GM18868 (cell line): ENCODE measurements at regions not wholly inside any gene's neighbourhood (a gene's known extent, or its start where the extent isn't known, plus 50 kb on each side); places are given as distances from the start of the nearest gene placed in this dataset.

Experiments
- ATAC-seq: cut with Tn5 transposase; IDR thresholded peaks from one replicate; pipeline ENCODE4 v1.9.1; 2021; ENCODE audit warnings: mild to moderate bottlenecking, moderate library complexity; ENCODE audit not compliant: unreplicated experiment

DNA sequence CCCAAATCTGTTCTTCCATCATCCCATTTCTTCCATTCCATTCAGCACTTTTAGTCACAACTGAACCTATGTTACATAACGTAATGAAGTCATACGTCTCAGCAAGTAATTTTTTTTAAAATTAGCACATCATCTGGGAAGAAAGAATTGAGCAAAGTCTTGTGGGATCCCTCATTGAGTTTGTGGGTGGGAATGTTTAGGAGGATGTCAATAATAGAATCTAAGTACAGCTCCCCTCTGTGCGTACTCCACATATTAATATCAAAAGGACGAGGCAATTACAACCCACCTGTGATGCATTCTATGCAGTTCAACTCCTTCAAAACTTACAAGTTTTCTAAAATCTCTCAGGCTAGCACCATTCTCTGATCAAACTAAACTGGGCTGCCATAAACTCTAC, 526.3 kb downstream of the AGTPBP1 start:
- no peak for ATAC-seq

DNA sequence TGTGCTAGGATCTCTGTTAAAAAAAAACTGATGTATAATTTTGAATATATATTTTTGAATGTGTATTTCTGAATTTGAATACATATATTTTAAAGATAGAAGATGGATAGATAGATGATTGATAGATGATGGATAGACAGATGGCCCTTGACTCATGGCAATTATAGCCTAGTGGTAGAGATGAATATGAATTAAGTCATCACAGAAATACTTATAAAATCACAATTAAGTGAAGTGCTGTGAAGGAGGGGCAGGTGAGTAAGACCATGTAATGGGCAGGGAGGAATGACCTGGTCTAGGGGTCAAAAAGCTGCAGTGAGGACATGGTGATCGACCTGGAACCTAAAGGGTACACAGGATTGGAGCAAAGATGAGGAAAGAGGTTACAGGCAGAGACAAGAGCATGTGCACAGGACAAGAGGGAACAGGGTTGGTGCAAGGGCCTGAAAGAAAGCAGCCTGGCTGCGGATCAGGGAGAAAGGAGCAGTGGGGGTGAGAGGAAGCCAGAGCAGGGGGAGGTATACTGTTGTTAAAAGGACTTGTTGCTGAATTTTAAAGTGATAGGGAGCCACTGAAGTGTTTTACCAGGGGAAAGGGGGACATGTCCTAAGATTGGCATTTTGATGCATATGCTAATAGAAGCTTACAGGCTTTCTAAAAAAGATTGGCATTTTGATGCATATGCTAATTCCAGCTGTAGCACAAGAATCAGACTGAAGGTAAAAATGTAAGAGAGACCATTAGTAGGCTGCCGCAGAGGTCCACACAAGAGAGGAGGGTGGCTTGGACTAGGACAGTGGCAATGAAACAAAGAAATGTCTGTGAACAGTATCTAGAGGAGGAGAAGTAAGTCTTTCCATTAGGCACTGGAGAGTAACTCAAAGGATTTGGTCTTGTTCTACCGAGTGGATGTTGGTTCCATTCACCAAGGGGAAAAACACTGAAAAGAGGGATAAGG, 527.8 kb downstream of the AGTPBP1 start:
- ATAC-seq = no peak

DNA sequence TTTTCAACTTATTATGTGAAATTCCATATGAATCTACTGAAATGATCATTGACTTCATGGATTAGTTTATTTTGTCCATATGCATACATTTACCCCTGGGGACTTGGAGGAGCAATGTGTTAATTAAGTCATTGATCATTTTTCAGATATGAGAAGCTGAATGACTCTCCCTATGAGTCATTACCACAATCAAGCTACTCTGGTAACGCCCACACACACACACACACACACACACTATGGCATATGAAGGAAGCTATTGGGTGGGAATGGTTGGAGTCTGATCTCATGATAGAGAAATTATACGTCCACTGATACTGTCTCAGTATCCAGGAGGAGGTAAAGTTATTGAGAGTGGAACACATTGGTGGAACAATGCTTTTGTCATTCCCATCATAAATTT, 528.9 kb downstream of the AGTPBP1 start:
- no peak for ATAC-seq

DNA sequence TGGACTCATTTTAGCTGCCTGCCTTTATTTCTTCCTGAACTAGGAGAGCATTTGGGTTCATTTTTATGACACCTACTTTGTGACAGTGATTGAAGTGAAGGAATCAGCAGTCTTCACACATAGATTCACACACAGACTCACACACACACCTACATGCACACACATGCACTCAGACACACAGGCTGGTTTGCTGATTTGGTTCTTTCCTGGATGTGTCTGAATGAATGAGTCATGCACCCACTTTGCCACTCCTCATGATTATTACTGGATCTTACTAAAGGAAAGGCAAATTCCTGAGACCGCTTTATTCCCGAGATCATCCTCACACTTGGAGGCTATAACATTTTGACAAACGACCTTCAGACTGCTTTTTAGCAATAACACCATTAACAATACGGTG, 529.5 kb downstream of the AGTPBP1 start:
- ATAC-seq = no peak

DNA sequence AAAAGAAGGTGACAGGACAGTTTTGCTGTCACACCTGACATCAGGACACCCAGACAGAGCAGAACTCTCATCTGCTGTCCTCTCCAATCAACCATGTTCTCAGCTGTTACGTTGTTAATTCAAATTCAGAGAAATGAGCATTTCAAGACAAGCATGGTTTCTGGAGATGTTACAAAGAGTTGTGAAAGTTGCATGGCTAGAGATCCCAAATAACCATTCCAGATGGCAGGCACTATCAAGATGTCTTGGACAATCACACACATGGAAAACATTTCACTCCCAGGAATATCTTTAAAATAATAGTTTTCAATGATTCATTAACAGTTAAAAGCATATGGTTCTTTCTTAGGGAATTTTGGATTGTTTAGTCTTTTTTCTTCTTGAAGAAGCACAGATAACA, 533.1 kb downstream of the AGTPBP1 start:
- no peak for ATAC-seq

DNA sequence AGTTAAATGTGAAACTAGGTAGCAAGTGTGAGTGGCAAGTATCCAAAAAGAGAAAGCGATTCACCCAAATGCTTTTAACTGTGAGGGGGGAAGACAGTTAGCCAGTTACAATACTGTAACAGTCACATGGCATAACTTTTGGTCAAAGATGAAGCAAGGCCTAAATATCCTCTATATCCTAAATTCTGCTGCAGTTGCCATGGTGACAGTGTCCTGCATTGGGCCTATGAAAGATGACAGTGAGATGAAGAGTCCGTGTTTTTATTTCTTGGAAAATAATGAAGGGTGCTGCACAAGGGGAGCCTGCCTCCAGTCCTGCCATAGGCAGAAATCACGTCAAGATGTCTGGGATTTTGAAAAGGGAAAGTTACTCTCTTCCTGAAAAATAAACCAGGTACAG, 534.6 kb downstream of the NTRK2 start:
- ATAC-seq = no peak

DNA sequence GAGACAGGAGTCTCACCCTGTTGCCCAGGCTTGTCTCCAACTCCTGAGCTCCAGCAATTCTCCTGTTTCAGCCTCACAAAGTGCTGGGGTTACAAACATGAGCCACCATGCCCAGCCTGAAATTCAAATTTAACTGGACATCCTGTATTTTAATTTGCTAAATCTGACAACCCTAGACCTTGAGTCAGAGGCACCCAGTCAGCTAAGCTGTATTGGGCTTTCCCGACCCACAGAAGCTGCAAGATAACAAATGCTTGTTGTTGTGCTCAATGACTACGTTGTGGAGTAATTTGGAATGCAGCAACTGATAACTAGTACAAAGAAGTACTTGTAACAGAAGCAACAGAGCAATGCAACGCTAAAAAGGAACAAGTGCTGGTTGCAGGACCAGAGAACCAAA, 533.1 kb downstream of the NTRK2 start:
- ATAC-seq = no peak

DNA sequence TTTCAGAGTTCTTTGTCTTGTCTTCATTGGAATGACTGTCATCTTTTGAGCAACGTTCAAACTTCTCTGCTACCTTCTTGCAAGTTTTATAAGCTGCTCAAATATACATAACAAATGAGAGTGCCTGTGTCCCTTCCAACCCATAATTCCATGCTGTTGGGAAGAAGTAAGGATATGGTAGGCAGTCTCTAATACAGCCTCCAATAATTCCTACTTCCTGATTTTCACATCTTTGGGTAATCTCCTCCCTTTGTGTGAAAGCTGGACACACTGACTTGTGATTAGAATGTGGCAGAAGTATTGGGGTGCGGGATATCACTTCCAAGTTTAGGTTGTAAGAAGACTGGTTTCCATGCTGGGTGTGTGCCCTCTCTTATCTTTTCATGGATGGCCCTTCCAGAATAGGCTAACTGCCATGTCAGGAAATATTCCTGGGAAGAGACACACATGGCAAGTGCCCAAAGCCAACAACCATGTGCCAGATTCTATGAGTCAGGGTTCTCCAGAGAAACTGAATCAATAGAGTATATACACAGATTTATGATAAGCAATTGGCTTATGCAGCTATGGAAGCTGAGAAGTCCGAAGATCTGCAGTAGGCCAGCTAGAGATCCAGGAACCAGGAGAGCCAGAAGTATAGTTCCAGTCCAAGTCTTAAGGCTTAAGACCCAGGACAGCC, 531.3 kb downstream of the NTRK2 start:
- ATAC-seq = no peak

DNA sequence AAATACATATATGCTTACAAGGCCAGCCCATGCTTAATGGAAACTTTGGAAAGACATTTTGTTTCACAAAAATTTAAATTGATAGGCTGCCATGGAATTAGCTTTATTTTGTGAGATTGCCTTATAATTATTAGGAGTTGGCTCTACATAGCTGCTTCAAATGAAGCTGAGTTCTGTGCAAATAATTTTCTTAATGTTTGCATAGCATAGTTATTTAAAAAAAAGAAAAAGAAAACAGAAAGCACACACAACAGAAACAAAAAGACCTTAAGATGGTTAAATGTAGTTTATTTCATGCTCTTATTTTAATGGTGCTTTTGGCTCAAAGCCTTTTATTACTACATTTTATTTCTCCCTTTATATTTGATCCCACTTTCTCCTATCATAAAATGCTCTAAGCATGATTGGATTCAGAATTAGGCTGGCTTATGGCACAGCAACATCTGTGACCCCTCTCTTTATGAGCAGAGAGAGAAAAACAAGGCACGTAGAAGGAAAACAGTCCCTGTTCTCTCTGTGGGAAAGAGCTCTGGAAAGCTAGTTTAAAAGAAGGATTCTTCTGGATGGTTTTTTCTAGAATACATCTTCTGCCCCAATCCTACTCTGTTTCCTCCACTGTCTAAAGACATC, 530.5 kb downstream of the NTRK2 start:
- ATAC-seq = no peak

DNA sequence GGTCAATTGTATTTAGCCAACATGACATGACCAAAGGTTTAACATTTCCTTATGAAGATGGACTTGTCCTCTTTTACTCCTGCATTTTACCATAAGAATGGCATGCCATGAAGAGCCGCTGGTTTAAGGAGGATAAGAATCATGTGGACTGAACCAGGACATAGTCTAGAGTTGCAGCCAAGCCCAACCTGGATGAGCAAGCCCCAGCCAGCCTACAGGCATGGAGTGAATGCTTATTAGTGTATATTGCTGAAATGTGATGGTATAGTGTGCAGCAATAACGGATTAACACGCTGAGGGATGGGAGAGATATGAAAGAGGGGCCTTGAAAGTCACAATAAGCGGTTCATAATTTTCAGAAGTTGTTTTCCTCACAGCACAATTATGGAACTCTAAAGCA, 523.2 kb downstream of the NTRK2 start:
- no peak for ATAC-seq

DNA sequence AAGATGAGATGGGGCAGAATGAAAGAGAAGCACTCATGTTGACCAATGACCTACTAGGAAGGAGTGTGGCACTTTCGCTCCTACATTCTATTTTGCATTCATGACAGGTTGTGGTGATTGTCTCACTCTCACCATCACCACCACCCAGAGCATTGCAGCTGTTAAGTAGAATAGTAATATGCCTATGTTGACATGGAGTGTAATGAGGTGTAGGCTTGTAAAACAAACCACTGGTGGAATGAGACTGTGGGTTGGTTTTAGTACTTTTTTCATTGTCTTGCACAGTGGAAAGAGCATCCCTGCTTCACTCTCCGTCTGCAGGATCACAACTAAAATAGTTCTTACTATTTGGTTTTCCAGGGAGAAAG, 516.7 kb downstream of the NTRK2 start:
- ATAC-seq = no peak

DNA sequence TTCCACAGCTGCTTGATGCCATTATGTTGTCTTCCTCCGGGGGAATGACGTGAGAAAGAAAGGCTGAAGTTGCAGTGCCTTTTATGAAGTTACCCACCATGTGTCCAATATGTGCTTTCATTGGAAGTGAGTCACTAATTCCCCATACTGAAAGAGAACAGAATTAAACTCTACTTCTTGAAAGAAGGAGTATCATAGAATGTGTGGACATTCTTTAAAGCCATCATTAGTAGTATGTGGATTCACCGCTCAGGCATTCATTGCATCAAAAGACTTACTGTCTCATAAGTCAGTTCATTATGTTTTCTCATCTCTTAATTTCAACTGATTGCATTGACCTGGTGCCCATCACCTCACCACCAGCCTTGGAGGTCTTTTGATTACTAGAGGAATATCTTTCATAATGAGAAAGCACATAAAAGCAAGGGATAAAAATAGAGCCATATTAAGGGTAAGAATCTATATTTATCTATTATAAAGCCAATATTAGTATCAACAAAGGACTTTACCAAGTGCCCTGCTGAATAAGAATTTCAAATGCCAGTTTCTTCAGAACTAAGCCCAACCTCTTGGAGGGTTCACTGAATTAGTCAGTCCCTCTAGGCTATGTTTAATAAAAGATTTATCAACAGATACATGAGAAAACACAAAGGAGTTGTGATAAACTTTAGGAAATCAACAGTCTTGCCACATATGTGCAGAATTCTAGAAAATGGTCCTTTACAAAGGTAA, 516.1 kb downstream of the NTRK2 start:
- ATAC-seq = no peak

DNA sequence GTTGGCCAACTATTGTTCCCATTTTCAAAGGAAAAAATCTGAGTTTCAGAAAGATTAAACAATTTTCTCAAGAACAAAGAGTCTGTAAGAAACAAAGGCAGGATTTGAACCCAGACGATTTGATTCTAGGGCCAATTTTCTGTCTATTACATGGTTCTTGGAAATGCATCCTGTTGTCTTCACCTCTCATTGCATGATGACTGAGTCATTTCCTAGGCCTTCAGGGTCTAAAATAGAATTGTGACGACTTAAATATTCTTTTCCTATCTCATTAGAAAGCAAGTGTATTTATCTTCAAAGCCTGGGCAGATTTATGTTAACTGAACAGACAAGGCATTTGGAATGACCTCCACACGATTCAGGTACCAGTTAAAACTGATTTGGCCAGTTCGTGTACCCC, 512.9 kb downstream of the NTRK2 start:
- ATAC-seq = no peak

DNA sequence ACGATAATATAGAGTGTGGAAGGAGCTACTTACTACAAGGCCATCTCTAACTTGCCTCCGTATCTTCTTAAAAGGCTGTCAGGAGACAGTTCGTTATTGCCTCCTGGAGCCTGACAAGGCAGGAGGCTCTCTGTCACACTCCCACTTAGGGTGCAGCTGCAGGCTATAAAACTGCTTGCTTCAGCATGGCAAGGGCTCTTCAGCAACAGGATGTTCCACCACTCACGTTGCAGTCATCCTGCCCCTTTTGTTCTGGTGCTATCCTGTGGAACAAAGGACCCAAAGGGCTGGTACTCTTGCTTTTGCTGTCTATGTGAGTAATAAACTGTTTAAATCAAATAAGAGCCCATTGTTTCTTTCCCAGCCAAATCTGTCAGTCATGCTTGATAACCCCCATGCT, 508.9 kb downstream of the NTRK2 start:
- no peak for ATAC-seq

DNA sequence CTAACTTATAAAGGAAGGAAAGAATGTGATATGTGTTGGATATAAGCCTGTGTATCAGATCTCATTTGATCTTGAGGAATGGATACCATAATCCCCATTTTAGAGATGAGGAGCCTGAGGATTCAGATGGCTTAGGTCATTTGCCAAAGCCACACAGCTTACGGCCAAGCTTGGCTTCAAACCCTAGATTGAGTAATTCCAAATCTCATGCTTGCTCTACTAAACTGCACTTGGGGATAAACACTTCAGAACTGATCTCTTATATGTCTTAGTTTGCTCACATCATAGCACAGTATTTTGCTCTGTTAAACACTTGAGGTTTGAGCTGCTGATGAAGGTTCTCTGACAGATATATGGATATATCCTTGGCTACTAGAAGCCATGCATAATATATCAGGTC, 504.4 kb downstream of the NTRK2 start:
- no peak for ATAC-seq

DNA sequence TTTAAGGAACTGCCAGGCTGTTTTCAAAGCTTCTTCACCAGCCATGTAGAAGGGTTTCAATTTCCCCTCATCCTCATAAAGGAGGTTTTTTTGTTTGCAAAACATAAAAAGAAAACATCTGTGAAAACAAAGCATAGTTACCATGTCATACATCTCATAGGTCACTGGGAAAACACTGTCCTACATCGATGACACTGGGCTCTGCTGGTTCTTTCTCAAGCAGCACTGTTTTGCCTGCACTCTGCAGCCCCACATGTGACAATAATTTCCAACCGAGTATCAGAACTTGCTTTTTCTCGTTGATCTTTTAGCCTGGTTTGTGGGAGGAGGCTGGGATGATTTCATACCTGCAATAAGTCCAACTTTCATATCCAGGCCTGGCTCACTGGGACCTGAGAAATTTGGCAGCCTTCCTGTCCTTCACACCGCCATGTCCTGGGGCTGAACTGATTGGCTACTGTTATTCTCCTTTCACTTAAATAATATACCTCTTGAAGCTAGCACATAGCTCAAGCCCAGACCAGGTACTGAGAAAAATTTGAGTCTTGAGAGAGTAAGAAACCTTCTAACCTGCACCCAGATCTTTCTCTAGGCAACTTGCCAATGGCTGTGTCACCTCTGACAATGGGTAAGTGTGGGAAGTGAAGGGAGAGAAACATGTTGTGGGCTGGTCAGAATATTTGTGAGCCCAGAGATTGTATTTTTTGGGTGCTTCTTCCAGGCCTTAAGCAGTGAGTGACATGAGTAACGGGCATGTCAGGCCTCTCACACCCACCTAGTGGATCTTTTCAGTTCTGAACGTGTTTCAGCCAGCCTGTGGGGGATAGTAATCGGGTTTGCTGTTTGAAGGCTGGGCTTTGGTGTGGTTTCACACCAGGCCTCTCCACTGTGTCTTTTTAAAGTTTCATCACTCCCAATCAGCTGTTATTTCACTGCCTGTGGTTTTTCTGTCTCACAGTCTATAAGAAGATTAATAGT, 502.8 kb downstream of the NTRK2 start:
- ATAC-seq = no peak

DNA sequence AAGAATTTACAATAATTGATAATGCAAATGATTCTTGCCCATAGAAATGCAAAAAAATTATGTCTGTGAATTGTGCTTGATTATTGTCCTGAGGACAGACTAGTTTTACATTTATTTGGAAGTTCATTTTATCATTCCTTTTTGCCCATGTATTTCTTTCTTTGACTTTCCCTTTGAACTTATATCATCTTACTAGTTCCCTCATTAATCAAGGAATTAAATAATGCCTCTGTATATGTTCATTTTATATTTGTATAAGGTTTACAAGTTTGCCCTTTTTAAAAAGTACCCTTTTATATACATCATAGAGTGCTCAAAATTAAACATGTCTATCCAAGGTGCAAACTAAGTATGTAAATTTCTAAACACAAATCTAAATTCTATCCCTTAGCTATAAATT, 501.6 kb downstream of the NTRK2 start:
- no peak for ATAC-seq

DNA sequence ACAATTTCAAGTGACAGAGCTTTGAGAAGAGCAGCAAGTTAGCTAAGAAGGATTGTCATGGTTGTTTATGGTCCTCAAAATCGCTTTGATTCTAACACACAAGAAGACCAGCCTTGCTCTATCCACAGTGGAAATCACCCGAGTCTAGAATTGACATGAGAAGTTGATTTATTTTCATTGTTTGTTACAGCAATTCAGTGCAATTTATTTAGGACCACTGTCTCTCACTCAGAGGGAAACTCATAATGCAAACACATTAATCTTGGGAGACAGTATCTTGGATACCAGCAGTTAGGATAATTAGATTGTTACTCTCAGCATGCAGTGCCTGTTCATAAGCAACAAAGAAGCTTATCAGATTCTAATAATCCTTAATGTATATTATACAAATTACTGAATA, 498.9 kb downstream of the NTRK2 start:
- ATAC-seq = no peak

DNA sequence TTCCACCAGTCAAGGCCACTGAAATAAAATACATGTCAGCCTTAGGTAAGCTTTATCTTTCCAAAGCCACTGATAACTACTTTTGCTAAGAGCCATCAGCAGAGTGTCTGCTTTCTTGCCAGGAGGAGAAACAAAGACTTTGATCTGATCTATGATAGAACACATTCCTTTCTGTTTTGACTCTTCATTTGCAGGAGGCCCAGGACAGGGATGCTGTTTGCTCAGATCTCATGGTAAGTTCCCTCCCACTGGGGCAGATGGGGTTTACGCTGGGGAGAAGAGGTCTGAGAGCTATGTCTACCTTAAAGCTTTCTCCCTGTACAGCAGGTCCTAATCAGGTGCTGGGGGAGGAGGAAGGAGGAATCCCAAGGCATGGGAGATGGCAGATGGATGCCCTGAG, 497.6 kb downstream of the NTRK2 start:
- no peak for ATAC-seq

DNA sequence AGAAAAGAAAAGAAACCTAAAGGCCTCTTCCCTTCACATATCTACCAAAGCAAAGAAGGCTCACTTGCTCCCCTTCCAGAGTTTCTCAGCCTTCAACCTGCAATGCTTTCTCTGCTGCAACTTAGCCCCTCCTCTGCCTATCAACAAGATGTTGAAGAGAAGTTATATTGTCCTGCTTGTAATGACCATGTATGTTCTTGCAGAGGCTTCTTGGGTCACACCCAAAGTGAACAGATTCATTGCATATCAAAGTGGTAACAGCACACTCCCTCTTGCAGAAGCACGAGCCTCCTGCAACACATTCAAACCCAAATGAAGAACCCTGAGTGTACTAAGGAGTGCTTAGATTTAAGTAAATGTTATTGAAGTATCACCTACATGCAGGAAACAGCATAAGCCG, 494.3 kb downstream of the NTRK2 start:
- no peak for ATAC-seq
